Astrocyte (in vitro differentiated cells and primary cell): ENCODE measurements at regions not wholly inside any gene's neighbourhood (a gene's known extent, or its start where the extent isn't known, plus 50 kb on each side); places are given as distances from the start of the nearest gene placed in this dataset.

Source experiments
- DNase-seq: peaks from one replicate; pipeline ENCODE4 v3.0.0-alpha.2; 2010; ENCODE audit warnings: low read depth
- FAIRE-seq: peaks from 2 replicates; lab custom pipeline; 2011; peaks lifted over from hg19 to GRCh38; lab: Jason Lieb, UNC
- H2AFZ ChIP-seq: 2 replicates; pipeline ENCODE4 v1.6.0; 2012; ENCODE audit warnings: low read depth, low read length, inconsistent platforms
- H3K27ac ChIP-seq: 2 replicates; pipeline ENCODE4 v1.5.1; 2011; ENCODE audit warnings: low read depth, low read length, inconsistent platforms
- H3K27me3 ChIP-seq: 2 replicates; pipeline ENCODE4 v1.6.0; 2011; ENCODE audit warnings: low read length, inconsistent platforms; ENCODE audit not compliant: insufficient read depth
- H3K36me3 ChIP-seq: 2 replicates; pipeline ENCODE4 v1.5.1; 2011; ENCODE audit warnings: low read length, inconsistent platforms; ENCODE audit not compliant: insufficient read depth
- H3K4me1 ChIP-seq: 2 replicates; pipeline ENCODE4 v1.5.1; 2011; ENCODE audit warnings: low read length, inconsistent platforms; ENCODE audit not compliant: insufficient read depth
- H3K4me2 ChIP-seq: 2 replicates; pipeline ENCODE4 v1.6.0; 2012; ENCODE audit warnings: low read length, inconsistent platforms
- H3K4me3 ChIP-seq: 2 replicates; pipeline ENCODE4 v1.5.1; 2011; ENCODE audit warnings: low read depth, mild to moderate bottlenecking, low read length, inconsistent platforms; ENCODE audit not compliant: insufficient read depth
- H3K79me2 ChIP-seq: 2 replicates; pipeline ENCODE4 v1.6.0; 2012; ENCODE audit warnings: mild to moderate bottlenecking, low read length, inconsistent platforms; ENCODE audit not compliant: insufficient read depth
- H3K9ac ChIP-seq: 2 replicates; pipeline ENCODE4 v1.6.0; 2012; ENCODE audit warnings: mild to moderate bottlenecking, low read length, inconsistent platforms
- H3K9me3 ChIP-seq: 2 replicates; pipeline ENCODE4 v1.5.1; 2012; ENCODE audit warnings: low read depth, mild to moderate bottlenecking, low read length, inconsistent platforms; ENCODE audit not compliant: insufficient read depth
- H4K20me1 ChIP-seq: 2 replicates; pipeline ENCODE4 v1.6.0; 2012; ENCODE audit warnings: low read length, inconsistent platforms; ENCODE audit not compliant: insufficient read depth
- H3K27ac Mint-ChIP-seq: one replicate; pipeline ENCODE4 v1.8.0; 2021; ENCODE audit warnings: mild to moderate bottlenecking, mixed read lengths; ENCODE audit not compliant: unreplicated experiment
- H3K27me3 Mint-ChIP-seq: one replicate; pipeline ENCODE4 v1.8.0; 2021; ENCODE audit warnings: low read depth, mixed read lengths; ENCODE audit not compliant: unreplicated experiment
- H3K36me3 Mint-ChIP-seq: one replicate; pipeline ENCODE4 v1.8.0; 2021; ENCODE audit warnings: low read depth, mixed read lengths; ENCODE audit not compliant: unreplicated experiment
- H3K4me1 Mint-ChIP-seq: one replicate; pipeline ENCODE4 v1.8.0; 2021; ENCODE audit warnings: low read depth, mixed read lengths; ENCODE audit not compliant: unreplicated experiment
- H3K4me3 Mint-ChIP-seq: one replicate; pipeline ENCODE4 v1.8.0; 2021; ENCODE audit warnings: mild to moderate bottlenecking, moderate library complexity, mixed read lengths; ENCODE audit not compliant: unreplicated experiment
- H3K9me3 Mint-ChIP-seq: one replicate; pipeline ENCODE4 v1.8.0; 2021; ENCODE audit warnings: mild to moderate bottlenecking, mixed read lengths; ENCODE audit not compliant: unreplicated experiment
- EZH2 ChIP-seq: IDR thresholded peaks from 2 replicates; pipeline ENCODE4 v1.6.1; 2012; ENCODE audit warnings: mild to moderate bottlenecking, low read length, inconsistent platforms; ENCODE audit not compliant: insufficient read depth
- TF ChIP-seq, protein P1 (sequence below): IDR thresholded peaks from 2 replicates; pipeline ENCODE4 v1.5.1; 2011; ENCODE audit warnings: low read depth, mild to moderate bottlenecking, inconsistent platforms, low read length, moderate library complexity; ENCODE audit not compliant: insufficient read depth

GRCh38 chr2:187719510-187719909 lies 165.3 kb upstream of the TFPI start:
- no peaks in the 10 kb centered on the region for H3K4me1 ChIP-seq
- Mint-ChIP-seq H3K27ac (no peak overlapping the region), H3K27me3 (no peaks in the 10 kb centered on the region), H3K4me1 (peaks cover 10% of the 10 kb centered on the region), H3K9me3 (no peaks in the 10 kb centered on the region), H3K4me3 (no peak overlapping the region), H3K36me3 (no peaks in the 10 kb centered on the region)
- H2AFZ ChIP-seq = no peak overlapping the region
- DNase-seq (no peak), FAIRE-seq (no peak)
- no peaks in the 10 kb centered on the region for H3K36me3 ChIP-seq
- no peaks in the 10 kb centered on the region for H4K20me1 ChIP-seq
- no peaks in the 10 kb centered on the region for H3K9me3 ChIP-seq
- H3K27ac ChIP-seq = no peak overlapping the region
- no peak overlapping the region for H3K9ac ChIP-seq
- no peaks in the 10 kb centered on the region for H3K27me3 ChIP-seq
- no peak overlapping the region for H3K4me2 ChIP-seq
- H3K4me3 ChIP-seq = no peak overlapping the region
- TF ChIP-seq, protein P1, sequence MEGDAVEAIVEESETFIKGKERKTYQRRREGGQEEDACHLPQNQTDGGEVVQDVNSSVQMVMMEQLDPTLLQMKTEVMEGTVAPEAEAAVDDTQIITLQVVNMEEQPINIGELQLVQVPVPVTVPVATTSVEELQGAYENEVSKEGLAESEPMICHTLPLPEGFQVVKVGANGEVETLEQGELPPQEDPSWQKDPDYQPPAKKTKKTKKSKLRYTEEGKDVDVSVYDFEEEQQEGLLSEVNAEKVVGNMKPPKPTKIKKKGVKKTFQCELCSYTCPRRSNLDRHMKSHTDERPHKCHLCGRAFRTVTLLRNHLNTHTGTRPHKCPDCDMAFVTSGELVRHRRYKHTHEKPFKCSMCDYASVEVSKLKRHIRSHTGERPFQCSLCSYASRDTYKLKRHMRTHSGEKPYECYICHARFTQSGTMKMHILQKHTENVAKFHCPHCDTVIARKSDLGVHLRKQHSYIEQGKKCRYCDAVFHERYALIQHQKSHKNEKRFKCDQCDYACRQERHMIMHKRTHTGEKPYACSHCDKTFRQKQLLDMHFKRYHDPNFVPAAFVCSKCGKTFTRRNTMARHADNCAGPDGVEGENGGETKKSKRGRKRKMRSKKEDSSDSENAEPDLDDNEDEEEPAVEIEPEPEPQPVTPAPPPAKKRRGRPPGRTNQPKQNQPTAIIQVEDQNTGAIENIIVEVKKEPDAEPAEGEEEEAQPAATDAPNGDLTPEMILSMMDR = no peak
- no peak for TF ChIP-seq EZH2
- H3K79me2 ChIP-seq = no peaks in the 10 kb centered on the region

- no peak overlapping the region for H3K4me3 Mint-ChIP-seq
- TF ChIP-seq, protein P1 = no peak
- TF ChIP-seq EZH2 = no peak
- H3K27me3 Mint-ChIP-seq = no peaks in the 10 kb centered on the region
- H3K79me2 ChIP-seq = no peaks in the 10 kb centered on the region
- H3K9me3 ChIP-seq = no peaks in the 10 kb centered on the region
- H3K27me3 ChIP-seq = no peaks in the 10 kb centered on the region
- no peak overlapping the region for H3K27ac ChIP-seq
- H3K27ac Mint-ChIP-seq = no peak overlapping the region
- DNase-seq = no peak
- H2AFZ ChIP-seq = no peak overlapping the region
- no peak overlapping the region for H3K4me2 ChIP-seq
- H4K20me1 ChIP-seq = no peaks in the 10 kb centered on the region
- no peaks in the 10 kb centered on the region for H3K36me3 ChIP-seq
- no peak overlapping the region for H3K4me3 ChIP-seq
- peaks cover 2% of the 10 kb centered on the region for H3K9me3 Mint-ChIP-seq
- H3K9ac ChIP-seq = no peak overlapping the region
- FAIRE-seq = no peak
- no peaks in the 10 kb centered on the region for H3K4me1 ChIP-seq
- H3K4me1 Mint-ChIP-seq = peaks cover 4% of the 10 kb centered on the region
- H3K36me3 Mint-ChIP-seq = no peaks in the 10 kb centered on the region
Measured at GRCh38 chr2:187748958-187749357, 194.7 kb upstream of the TFPI start.

DNA sequence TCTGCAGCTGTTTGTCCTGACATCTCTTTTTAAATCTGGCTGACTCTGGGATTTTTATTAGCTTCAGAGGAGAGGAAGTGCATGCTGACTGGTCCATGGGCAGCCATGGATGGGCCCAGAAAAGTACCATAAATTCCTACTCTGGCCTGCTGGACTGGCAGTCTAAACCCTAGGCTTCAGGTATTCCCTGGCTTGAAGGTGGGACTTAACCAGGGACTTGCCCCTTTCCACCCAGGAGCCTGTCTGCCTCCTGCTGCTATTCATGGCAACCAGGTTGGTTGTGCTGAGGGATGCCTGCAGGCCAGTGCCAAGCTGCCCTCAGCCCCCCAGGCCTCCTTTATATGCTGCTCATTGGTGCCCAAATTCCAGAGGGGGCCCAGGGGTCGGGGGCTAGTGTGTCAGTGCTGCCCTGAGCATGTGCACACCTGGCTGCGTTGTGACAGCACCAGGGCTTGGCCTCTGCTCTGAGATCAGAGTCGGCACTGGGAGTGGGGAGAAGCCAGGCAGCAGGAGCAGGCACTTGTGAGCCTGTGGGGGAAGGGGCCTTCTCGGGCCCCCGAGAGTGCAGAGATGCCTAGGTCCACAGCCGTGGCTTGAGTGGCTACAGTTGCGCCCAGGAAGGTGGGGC lies 195.7 kb upstream of the TFPI start:
- Histone ChIP-seq H3K9me3 (no peaks in the 10 kb centered on the region), H3K79me2 (no peaks in the 10 kb centered on the region), H3K27ac (no peak overlapping the region), H4K20me1 (no peaks in the 10 kb centered on the region), H3K27me3 (no peaks in the 10 kb centered on the region), H3K4me3 (no peak overlapping the region), H3K4me1 (no peaks in the 10 kb centered on the region), H3K4me2 (no peak overlapping the region), H3K9ac (no peak overlapping the region), H3K36me3 (no peaks in the 10 kb centered on the region), H2AFZ (no peak overlapping the region)
- Mint-ChIP-seq H3K27ac (no peak overlapping the region), H3K9me3 (peaks cover 2% of the 10 kb centered on the region), H3K36me3 (no peaks in the 10 kb centered on the region), H3K4me1 (peaks cover 4% of the 10 kb centered on the region), H3K4me3 (no peak overlapping the region), H3K27me3 (no peaks in the 10 kb centered on the region)
- DNase-seq = no peak
- TF ChIP-seq, protein P1 = no peak
- no peak for TF ChIP-seq EZH2
- FAIRE-seq = no peak
